GM10266 (cell line): ENCODE measurements at regions not wholly inside any gene's neighbourhood (a gene's known extent, or its start where the extent isn't known, plus 50 kb on each side); places are given as distances from the start of the nearest gene placed in this dataset.

Source experiments
- DNase-seq: peaks from one replicate; pipeline ENCODE4 v3.0.0; 2012; ENCODE audit errors: extremely low spot score
- TF ChIP-seq, protein P1 (sequence below): IDR thresholded peaks from 2 replicates; pipeline ENCODE4 v1.5.1; 2012; ENCODE audit warnings: mild to moderate bottlenecking, low read depth; ENCODE audit not compliant: control insufficient read depth, insufficient read depth; ENCODE audit errors: missing control alignments

- DNase-seq, result no peak
- TF ChIP-seq, protein P1, sequence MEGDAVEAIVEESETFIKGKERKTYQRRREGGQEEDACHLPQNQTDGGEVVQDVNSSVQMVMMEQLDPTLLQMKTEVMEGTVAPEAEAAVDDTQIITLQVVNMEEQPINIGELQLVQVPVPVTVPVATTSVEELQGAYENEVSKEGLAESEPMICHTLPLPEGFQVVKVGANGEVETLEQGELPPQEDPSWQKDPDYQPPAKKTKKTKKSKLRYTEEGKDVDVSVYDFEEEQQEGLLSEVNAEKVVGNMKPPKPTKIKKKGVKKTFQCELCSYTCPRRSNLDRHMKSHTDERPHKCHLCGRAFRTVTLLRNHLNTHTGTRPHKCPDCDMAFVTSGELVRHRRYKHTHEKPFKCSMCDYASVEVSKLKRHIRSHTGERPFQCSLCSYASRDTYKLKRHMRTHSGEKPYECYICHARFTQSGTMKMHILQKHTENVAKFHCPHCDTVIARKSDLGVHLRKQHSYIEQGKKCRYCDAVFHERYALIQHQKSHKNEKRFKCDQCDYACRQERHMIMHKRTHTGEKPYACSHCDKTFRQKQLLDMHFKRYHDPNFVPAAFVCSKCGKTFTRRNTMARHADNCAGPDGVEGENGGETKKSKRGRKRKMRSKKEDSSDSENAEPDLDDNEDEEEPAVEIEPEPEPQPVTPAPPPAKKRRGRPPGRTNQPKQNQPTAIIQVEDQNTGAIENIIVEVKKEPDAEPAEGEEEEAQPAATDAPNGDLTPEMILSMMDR, result no peak
Observed at GRCh38 chr13:73803997-73804396, 330.2 kb downstream of the KLF12 start.

GRCh38 chr13:73800011-73800410 is 334.2 kb downstream of the KLF12 start:
- DNase-seq, result no peak
- TF ChIP-seq, protein P1, result no peak

DNA sequence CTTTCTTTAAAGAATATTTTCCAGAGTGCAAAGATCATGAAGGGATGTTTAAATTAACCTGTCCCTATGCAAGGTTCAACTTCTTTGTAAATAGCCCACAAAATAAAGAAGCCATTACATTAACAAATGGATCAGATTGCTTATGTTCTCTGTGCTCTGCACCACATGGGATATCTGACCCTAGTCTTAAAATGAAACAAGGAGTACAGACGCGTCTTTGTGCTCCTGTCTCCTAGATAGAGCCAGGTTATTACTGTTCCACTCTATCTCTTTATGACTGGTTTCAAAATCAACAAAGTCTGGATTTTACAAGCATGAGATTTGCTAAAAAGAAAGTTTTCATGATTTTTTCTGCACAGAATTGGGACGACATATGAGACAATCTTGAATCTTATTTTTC is 339.4 kb downstream of the KLF12 start:
- no peak for DNase-seq
- TF ChIP-seq, protein P1, result no peak

DNA sequence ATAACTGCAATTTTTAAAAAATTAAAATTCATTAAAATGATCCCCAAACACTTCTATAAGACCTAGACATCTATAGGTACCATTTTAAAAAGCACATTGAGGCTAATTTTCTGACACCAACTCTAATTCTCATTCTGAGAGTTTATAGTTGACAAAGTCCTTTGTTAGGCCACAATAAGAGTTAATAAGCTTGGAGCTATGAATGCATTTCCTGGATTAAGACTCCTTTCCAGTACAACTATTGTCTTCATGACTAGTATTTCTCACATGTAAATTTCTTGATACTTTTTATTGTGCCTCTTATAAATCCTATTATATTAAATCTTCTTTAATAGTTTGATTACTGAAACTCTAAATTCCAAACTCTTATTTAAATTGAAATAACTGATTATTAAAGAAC is 340.8 kb downstream of the KLF12 start:
- TF ChIP-seq, protein P1, result no peak
- DNase-seq, result no peak

DNA sequence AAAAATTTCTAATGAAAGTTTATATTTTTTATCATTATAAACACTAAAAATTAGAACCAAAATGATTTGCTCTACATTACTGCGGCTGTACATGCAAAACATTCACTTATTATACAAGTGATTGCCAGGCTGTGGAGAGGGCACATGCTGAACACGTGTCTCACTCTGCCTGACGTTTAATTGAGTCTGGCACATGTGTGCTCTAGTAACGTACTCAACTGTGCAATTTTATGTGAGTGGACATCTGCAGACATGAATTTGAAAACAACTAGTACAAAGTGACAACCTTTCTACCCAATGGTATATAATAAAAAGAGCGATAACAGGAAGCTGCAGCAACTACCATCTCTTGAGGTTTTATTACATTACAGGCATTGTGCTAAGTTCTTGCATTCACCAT is 341.4 kb downstream of the KLF12 start:
- DNase-seq, result no peak
- TF ChIP-seq, protein P1, result no peak

- DNase-seq, result no peak
- TF ChIP-seq, protein P1, result no peak
Observed at GRCh38 chr13:73782450-73783449, 351.5 kb downstream of the KLF12 start.

GRCh38 chr13:73781384-73781783 is 352.8 kb downstream of the KLF12 start:
- DNase-seq, result no peak
- TF ChIP-seq, protein P1, result no peak
